GM19468 (cell line): ENCODE measurements at regions not wholly inside any gene's neighbourhood (a gene's known extent, or its start where the extent isn't known, plus 50 kb on each side); places are given as distances from the start of the nearest gene placed in this dataset.

Experiments used
- ATAC-seq: cut with Tn5 transposase; IDR thresholded peaks from one replicate; pipeline ENCODE4 v1.9.1; 2021; ENCODE audit warnings: mild to moderate bottlenecking, moderate library complexity, moderate number of reproducible peaks; ENCODE audit not compliant: unreplicated experiment; ENCODE audit errors: extremely low read depth

DNA sequence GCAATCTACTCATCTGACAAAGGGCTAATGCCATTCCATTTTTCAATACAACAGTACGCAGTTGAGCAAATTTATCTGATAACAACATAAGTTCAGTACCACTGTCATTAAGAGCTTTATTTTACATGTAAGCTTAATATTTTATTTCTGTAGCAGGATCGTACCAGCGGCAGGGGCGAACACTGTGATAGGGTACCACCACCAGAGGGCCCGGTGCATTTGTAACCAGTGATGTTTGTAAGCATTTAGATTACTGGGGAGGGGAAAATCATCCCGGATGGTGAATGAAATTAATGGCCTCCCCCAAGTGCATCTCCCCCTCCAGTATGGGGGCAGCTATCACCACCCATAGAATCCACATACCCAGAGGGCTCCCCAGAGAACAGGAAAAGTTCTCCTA lies 179.0 kb downstream of the ADGRA3 start:
- no peak for ATAC-seq

GRCh38 chr4:22334155-22334554 lies 181.7 kb downstream of the ADGRA3 start:
- no peak for ATAC-seq

GRCh38 chr4:22324422-22324821 lies 191.4 kb downstream of the ADGRA3 start:
- ATAC-seq: no peak

DNA sequence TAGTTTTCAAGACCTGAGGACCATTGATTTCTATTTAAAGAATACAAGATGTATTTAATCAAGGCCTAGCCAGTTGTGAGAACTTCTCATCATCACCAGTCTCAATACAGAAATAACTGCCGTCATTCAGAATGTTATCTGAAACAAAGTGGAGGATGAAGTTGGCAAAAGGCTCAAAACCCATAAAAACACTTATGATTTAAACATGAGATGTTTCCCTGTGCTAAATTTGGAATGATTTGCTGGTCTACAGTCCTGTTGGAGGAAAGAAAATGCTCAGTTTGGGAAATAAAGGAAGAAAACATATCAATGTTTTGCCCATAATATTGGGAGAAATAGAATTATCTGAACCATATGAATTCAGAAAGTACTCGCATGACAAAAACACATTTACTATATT lies 192.2 kb downstream of the ADGRA3 start:
- no peak for ATAC-seq

DNA sequence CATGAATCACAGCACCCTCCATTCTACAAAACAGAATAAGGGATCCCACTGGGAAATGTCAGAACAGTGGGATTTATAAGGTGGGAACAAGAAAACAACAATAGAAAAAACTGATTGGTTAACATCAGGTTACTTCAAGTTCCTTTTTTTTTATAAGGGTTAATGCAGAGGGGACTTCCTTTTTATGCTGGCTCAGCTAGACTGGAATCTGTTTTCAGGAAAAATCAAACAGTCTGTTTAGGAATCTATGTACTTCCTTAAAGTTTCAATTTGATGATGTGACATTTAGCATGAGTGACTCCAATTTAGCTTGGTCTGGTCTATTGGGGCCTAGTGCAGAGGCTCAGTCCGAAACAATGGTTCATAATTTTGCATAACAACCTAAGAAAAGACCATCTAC lies 192.9 kb downstream of the ADGRA3 start:
- no peak for ATAC-seq

- ATAC-seq: no peak
Observed at GRCh38 chr4:22315628-22316027, 200.2 kb downstream of the ADGRA3 start.

GRCh38 chr4:22313976-22314375 lies 201.9 kb downstream of the ADGRA3 start:
- ATAC-seq: no peak

- ATAC-seq: no peak
Observed at GRCh38 chr4:22312113-22312512, 203.8 kb downstream of the ADGRA3 start.

- ATAC-seq: no peak
Observed at GRCh38 chr4:22301253-22301652, 214.6 kb downstream of the ADGRA3 start.

DNA sequence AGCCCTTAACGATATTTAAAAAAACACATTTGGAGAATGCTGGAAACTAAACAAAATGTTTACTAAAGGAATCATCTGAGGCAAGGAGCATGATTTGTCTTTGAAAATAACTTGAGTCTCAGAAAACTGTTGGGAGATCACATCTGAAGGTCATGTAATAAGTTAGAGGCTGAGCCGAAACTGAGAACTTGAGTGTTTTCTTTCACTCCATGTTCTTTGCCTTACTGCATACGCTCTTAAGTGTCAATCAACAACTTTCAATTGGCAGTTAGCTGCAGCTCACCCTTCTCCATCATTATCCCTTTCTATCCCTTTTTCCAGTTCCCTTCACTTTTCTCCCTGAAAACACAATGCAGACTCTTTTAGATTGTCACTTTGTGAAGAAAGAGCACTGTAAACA lies 216.2 kb downstream of the ADGRA3 start:
- ATAC-seq: no peak

GRCh38 chr4:22287631-22288030 lies 228.2 kb downstream of the ADGRA3 start:
- no peak for ATAC-seq

- ATAC-seq: no peak
Observed at GRCh38 chr4:22268350-22269025, 247.4 kb downstream of the ADGRA3 start.

- no peak for ATAC-seq
Observed at GRCh38 chr4:22264261-22264660, 251.6 kb downstream of the ADGRA3 start.

DNA sequence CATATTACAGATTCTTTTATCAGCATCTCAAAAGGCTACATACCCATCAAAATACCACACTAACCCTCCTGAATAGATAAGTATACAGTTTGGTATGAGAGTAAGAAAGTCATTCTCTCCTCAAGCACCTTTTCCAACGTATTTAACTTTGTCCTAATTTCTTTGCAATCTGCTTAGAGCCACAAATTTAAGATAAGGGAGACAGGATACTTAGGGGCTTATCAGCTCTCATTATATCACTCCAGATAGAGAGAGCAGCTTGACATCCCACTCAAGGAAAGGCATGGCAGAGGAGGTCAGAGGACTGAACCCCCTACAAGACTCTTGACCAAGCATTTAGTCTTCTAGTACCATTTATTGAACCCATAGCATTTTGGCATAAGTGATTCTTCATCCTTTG lies 262.4 kb downstream of the ADGRA3 start:
- ATAC-seq: no peak

DNA sequence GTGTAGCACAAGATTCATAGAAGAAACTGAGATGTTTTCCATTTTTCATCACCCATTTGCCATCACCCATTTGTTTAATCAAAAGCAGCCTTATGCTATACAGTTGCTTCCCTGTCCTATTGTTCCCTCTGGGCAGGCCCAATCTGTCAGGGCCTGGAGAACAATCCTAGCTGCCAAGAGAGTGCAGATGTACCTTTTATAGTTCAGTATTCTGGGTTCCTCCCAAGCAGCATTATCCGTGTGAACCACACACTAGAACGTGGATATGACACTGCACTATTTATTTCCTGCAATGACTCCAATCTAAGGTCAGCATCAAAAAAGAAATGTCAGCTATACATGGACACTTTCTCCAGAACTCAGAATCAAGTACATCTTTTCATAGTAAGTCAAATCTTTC lies 269.0 kb downstream of the ADGRA3 start:
- no peak for ATAC-seq

- no peak for ATAC-seq
Observed at GRCh38 chr4:22245294-22245693, 270.6 kb downstream of the ADGRA3 start.

DNA sequence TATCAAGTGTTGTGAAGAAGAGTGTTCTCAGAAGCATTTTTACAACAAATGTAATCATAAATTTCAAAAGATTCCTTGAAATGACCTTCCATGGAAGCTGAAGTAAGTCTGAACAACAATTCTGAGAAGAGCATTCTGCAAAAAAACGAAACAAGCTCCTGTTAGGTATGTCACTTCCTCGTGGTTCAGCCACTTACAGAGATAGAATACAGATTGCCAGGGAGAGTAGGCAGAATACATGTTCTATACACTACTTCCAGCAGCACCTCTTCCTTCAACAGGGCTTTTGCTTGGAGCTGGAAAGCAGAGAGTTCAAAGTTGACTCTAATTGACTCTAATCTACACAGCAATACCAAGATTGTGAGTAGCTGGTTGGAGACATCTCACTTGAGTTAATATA lies 274.5 kb downstream of the ADGRA3 start:
- ATAC-seq: no peak

DNA sequence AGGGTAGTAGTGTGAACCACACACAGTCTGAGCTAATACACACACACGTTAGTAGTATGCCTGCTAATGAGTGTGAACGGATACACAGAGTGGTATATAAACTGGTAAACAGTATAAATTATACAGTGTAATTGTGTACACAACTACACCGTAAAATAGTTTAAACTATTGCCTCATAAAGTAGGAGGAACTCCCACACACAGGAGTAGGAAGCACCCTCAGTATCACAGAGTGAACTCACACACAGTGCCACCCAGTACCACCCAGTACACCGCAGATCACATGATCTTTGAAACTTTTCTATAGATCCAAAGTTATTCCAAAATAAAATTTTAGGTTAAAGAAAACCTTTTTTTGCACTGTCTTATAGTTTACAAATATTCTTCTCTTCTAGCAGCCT lies 275.1 kb downstream of the ADGRA3 start:
- ATAC-seq: no peak

GRCh38 chr4:22238742-22239141 lies 277.1 kb downstream of the ADGRA3 start:
- no peak for ATAC-seq

DNA sequence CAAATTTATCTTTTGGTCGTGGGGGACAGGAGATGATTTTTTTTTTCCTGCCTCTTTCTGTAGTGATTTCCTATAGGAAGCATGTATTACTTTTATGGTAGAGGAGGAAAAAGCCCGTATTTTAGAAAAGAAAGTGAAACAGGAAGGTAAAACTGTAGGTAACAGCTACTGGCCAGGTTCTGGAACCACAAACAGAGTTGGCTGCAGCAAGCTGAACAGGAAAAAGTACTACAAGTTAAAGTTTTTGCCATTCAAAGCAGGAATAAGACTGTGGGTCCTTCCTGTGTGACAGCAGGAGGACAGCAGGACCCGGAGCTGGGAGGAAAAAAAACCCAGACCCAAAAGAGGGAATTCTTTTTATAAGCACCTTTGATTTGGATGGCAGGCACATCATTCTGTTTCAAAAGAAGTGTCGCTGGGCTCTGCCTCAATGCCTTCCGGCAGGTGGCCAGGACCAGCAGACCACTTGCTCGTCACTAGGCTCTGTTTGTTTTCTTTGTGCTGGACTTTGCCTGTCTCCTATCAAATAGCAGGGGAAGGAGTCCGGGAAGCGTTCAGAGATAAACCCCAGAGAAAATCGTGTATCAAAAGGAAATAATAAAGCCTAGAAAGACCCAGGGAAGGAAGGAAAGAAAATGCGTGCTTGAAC lies 277.9 kb downstream of the ADGRA3 start:
- no peak for ATAC-seq

- ATAC-seq: no peak
Observed at GRCh38 chr4:22237155-22237751, 278.6 kb downstream of the ADGRA3 start.

DNA sequence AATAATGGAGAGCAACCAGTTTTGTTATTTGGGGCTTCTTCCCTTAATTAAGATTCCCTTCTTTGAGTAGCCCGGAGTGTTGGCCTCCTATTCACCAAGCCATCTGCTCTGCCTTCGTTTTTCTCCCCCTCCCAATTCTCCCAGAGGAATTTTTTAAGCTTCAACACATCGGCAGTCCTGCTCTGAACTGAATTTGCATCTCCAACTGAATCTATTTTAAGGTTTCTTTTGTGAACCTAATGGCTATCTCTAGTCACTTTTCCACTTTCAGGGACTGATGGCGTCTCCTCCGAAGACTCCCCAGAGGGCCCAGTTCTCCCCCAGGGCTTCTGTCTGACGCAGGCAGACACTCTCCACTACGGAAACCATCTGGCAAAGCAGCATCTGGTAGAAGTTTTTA lies 280.2 kb downstream of the ADGRA3 start:
- ATAC-seq: no peak
